Suprapubic skin (tissue), 4 donors: ENCODE measurements at regions not wholly inside any gene's neighbourhood (a gene's known extent, or its start where the extent isn't known, plus 50 kb on each side); places are given as distances from the start of the nearest gene placed in this dataset.
A peak's percentile ranks its signal among the peaks of the same experiment; 100 is the strongest.

ENCODE experiments used
- DNase-seq, 2 donors: peaks; one replicate each; pipeline ENCODE4 v3.0.0-alpha.2; 2019; ENCODE audit warnings: low spot score in 2 of 2
- H3K27ac ChIP-seq: fragments of 200-600 bp; sonication (generic); one replicate; pipeline ENCODE4 v1.5.1; 2019
- H3K27me3 ChIP-seq: fragments of 200-600 bp; sonication (generic); one replicate; pipeline ENCODE4 v1.5.1; 2019
- H3K36me3 ChIP-seq: fragments of 200-600 bp; sonication (generic); one replicate; pipeline ENCODE4 v1.5.1; 2019
- H3K4me1 ChIP-seq: fragments of 200-600 bp; sonication (generic); one replicate; pipeline ENCODE4 v1.5.1; 2019
- H3K4me3 ChIP-seq: fragments of 200-600 bp; sonication (generic); one replicate; pipeline ENCODE4 v1.5.1; 2019; ENCODE audit warnings: mild to moderate bottlenecking
- H3K9me3 ChIP-seq: fragments of 200-600 bp; sonication (generic); one replicate; pipeline ENCODE4 v1.5.1; 2019
- EP300 ChIP-seq: sonication (generic); formaldehyde crosslinking; IDR thresholded peaks from one replicate; pipeline ENCODE4 v1.6.1; 2017; ENCODE audit warnings: antibody characterized with exemption
- POLR2A ChIP-seq, 2 donors: fragments of 450-650 bp; IDR thresholded peaks; one replicate each; pipeline ENCODE4 v1.6.1; 2017; ENCODE audit warnings: antibody characterized with exemption in 2 of 2, mild to moderate bottlenecking in 2 of 2, moderate library complexity in 2 of 2
- POLR2AphosphoS5 ChIP-seq, 3 donors: sonication (generic); formaldehyde crosslinking; IDR thresholded peaks; one replicate each; pipeline ENCODE4 v1.6.1; 2017; ENCODE audit warnings: antibody characterized with exemption in 3 of 3
- WGBS: methylation state at CpG from one replicate; pipeline ENCODE4 v1.1.5; 2018; 5-methylcytosine and 5-hydroxymethylcytosine counted together
- TF ChIP-seq, protein P1 (sequence below), 2 donors: fragments of 200-600 bp in 1 of 2; fragments of 450-650 bp in 1 of 2; sonication (generic) in 1 of 2; IDR thresholded peaks; one replicate each; pipeline ENCODE4 v1.5.1; 2016 to 2019; ENCODE audit warnings: antibody characterized with exemption in 2 of 2, mild to moderate bottlenecking in 1 of 2, moderate library complexity in 1 of 2

DNA sequence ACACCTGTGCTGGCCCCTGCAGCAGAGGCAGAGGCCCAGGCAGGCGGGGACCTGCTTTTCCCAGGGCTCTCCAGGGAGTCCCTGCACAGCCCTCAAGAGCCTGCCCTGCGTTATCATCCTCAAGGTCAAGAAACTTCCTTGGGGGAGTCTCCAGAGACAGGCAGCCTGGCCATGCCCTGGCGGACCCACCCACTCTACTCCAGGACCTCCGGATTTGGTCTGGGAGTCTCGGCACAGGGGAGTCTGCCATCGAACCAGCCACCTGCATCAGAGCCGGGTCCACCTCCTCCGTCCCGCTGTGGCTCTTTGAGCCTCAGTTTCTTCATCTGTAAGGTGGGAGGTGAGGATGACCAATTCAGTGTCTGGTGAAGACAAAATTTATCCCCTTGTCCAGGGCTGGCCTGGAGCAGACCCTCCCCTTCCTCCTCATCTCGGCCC lies 75.3 kb upstream of the TNRC6C start:
- Histone ChIP-seq H3K4me1 (peaks cover 56% of the 10 kb centered on the region), H3K36me3 (no peaks in the 10 kb centered on the region), H3K4me3 (no peak overlapping the region), H3K27me3 (peaks cover 7% of the 10 kb centered on the region), H3K27ac (no peak overlapping the region), H3K9me3 (no peaks in the 10 kb centered on the region)
- no peak for DNase-seq
- 95% methylated on average over 10 of the region's 10 CpGs for WGBS
- no peak for TF ChIP-seq POLR2A (IDR thresholded peaks at IDR 0.05)
- TF ChIP-seq, protein P1, sequence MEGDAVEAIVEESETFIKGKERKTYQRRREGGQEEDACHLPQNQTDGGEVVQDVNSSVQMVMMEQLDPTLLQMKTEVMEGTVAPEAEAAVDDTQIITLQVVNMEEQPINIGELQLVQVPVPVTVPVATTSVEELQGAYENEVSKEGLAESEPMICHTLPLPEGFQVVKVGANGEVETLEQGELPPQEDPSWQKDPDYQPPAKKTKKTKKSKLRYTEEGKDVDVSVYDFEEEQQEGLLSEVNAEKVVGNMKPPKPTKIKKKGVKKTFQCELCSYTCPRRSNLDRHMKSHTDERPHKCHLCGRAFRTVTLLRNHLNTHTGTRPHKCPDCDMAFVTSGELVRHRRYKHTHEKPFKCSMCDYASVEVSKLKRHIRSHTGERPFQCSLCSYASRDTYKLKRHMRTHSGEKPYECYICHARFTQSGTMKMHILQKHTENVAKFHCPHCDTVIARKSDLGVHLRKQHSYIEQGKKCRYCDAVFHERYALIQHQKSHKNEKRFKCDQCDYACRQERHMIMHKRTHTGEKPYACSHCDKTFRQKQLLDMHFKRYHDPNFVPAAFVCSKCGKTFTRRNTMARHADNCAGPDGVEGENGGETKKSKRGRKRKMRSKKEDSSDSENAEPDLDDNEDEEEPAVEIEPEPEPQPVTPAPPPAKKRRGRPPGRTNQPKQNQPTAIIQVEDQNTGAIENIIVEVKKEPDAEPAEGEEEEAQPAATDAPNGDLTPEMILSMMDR (IDR thresholded peaks at IDR 0.05): no peak
- no peak for TF ChIP-seq POLR2AphosphoS5 (IDR thresholded peaks at IDR 0.05)
- TF ChIP-seq EP300: no peak

GRCh38 chr17:77884019-77884418 lies 74.5 kb upstream of the TNRC6C start:
- peaks cover 57% of the 10 kb centered on the region for H3K4me1 ChIP-seq
- 69% methylated on average over 11 of the region's 11 CpGs for WGBS
- no peak overlapping the region for H3K27ac ChIP-seq
- no peak overlapping the region for H3K4me3 ChIP-seq
- H3K36me3 ChIP-seq: no peaks in the 10 kb centered on the region
- H3K27me3 ChIP-seq: peaks cover 7% of the 10 kb centered on the region
- TF ChIP-seq POLR2A (IDR thresholded peaks at IDR 0.05): no peak
- TF ChIP-seq POLR2AphosphoS5 (IDR thresholded peaks at IDR 0.05): no peak
- TF ChIP-seq EP300: no peak
- TF ChIP-seq, protein P1 (IDR thresholded peaks at IDR 0.05): no peak
- no peaks in the 10 kb centered on the region for H3K9me3 ChIP-seq
- no peak for DNase-seq

- TF ChIP-seq POLR2AphosphoS5 (IDR thresholded peaks at IDR 0.05): no peak
- TF ChIP-seq POLR2A (IDR thresholded peaks at IDR 0.05): no peak
- TF ChIP-seq, protein P1 (IDR thresholded peaks at IDR 0.05): no peak
- no peak for TF ChIP-seq EP300
- DNase-seq: no peak
- Histone ChIP-seq H3K27ac (no peak overlapping the region), H3K27me3 (peaks cover 10% of the 10 kb centered on the region), H3K4me3 (no peak overlapping the region), H3K9me3 (no peaks in the 10 kb centered on the region), H3K4me1 (peaks cover 57% of the 10 kb centered on the region), H3K36me3 (no peaks in the 10 kb centered on the region)
- 67% methylated on average over 3 of the region's 4 CpGs for WGBS
Observed at GRCh38 chr17:77884967-77885641, 73.4 kb upstream of the TNRC6C start.

GRCh38 chr17:77885678-77886386 lies 72.7 kb upstream of the TNRC6C start:
- Histone ChIP-seq H3K27ac (no peak overlapping the region), H3K36me3 (no peaks in the 10 kb centered on the region), H3K9me3 (no peaks in the 10 kb centered on the region), H3K27me3 (peaks cover 10% of the 10 kb centered on the region), H3K4me1 (peaks cover 51% of the 10 kb centered on the region), H3K4me3 (no peak overlapping the region)
- no peak for DNase-seq
- TF ChIP-seq, protein P1 (IDR thresholded peaks at IDR 0.05): no peak
- TF ChIP-seq POLR2A (IDR thresholded peaks at IDR 0.05) (no peak), POLR2AphosphoS5 (IDR thresholded peaks at IDR 0.05) (no peak), EP300 (no peak)
- 45% methylated on average over 8 of the region's 8 CpGs for WGBS

- no peak for TF ChIP-seq POLR2A (IDR thresholded peaks at IDR 0.05)
- TF ChIP-seq POLR2AphosphoS5 (IDR thresholded peaks at IDR 0.05): no peak
- no peak for TF ChIP-seq EP300
- TF ChIP-seq, protein P1 (IDR thresholded peaks at IDR 0.05): no peak
- DNase-seq: no peak
- H3K9me3 ChIP-seq: no peaks in the 10 kb centered on the region
- no peaks in the 10 kb centered on the region for H3K36me3 ChIP-seq
- H3K4me3 ChIP-seq: no peak overlapping the region
- peaks cover 45% of the 10 kb centered on the region for H3K4me1 ChIP-seq
- H3K27me3 ChIP-seq: peaks cover 10% of the 10 kb centered on the region
- H3K27ac ChIP-seq: peak overlapping the region; percentile 71
- WGBS: 57% methylated on average over 13 of the region's 13 CpGs
Observed at GRCh38 chr17:77886387-77886728, 72.1 kb upstream of the TNRC6C start.
